SK-N-SH treated with all-trans-retinoic acid at 6 μM for 48 hours (cell line): ENCODE measurements at regions not wholly inside any gene's neighbourhood (a gene's known extent, or its start where the extent isn't known, plus 50 kb on each side); places are given as distances from the start of the nearest gene placed in this dataset.

Experiments
- ATAC-seq: fragments of 200-7000 bp; cut with Tn5 transposase; 3 replicates; pipeline ENCODE4 v1.9.1; 2020; ENCODE audit warnings: mild to moderate bottlenecking, moderate library complexity
- ARNTL ChIP-seq: fragments of 450-650 bp; formaldehyde crosslinking; IDR thresholded peaks from 2 replicates; pipeline ENCODE4 v1.5.0; 2020; ENCODE audit warnings: low read depth, mild to moderate bottlenecking, moderate library complexity, borderline replicate concordance
- BACH2 ChIP-seq: fragments of 250-450 bp; sonication (Bioruptor Pico); IDR thresholded peaks from 2 replicates; pipeline ENCODE4 v1.9.0; 2021; ENCODE audit warnings: mild to moderate bottlenecking, borderline replicate concordance
- CREB5 ChIP-seq: fragments of 250-450 bp; sonication (Bioruptor Pico); IDR thresholded peaks from 2 replicates; pipeline ENCODE4 v1.5.1; 2020; ENCODE audit warnings: low read depth, mild to moderate bottlenecking, moderate library complexity
- CSDC2 ChIP-seq: fragments of 250-450 bp; sonication (Bioruptor Pico); IDR thresholded peaks from 2 replicates; pipeline ENCODE4 v1.5.0; 2020; ENCODE audit warnings: mild to moderate bottlenecking, moderate library complexity
- CSRNP3 ChIP-seq: fragments of 250-450 bp; sonication (Bioruptor Pico); IDR thresholded peaks from 2 replicates; pipeline ENCODE4 v1.5.1; 2021; ENCODE audit warnings: mild to moderate bottlenecking, moderate library complexity
- ESRRG ChIP-seq: fragments of 250-450 bp; sonication (Bioruptor Pico); IDR thresholded peaks from 2 replicates; pipeline ENCODE4 v1.6.1; 2021; ENCODE audit warnings: mild to moderate bottlenecking
- GLIS3 ChIP-seq: fragments of 250-450 bp; sonication (Bioruptor Pico); IDR thresholded peaks from 2 replicates; pipeline ENCODE4 v1.5.0; 2020; ENCODE audit warnings: mild to moderate bottlenecking, moderate library complexity
- ISL1 ChIP-seq: fragments of 250-450 bp; sonication (Bioruptor Pico); IDR thresholded peaks from 2 replicates; pipeline ENCODE4 v2.1.2; 2022; ENCODE audit warnings: mild to moderate bottlenecking, moderate library complexity
- OSR1 ChIP-seq: fragments of 250-450 bp; sonication (Bioruptor Pico); IDR thresholded peaks from 2 replicates; pipeline ENCODE4 v1.8.0; 2022; ENCODE audit warnings: moderate library complexity, mild to moderate bottlenecking, inconsistent platforms
- PATZ1 ChIP-seq: fragments of 250-450 bp; sonication (Bioruptor Pico); IDR thresholded peaks from 2 replicates; pipeline ENCODE4 v1.8.0; 2020; ENCODE audit warnings: mild to moderate bottlenecking, moderate library complexity, borderline replicate concordance
- POU6F1 ChIP-seq: fragments of 250-450 bp; sonication (Bioruptor Pico); IDR thresholded peaks from 2 replicates; pipeline ENCODE4 v1.8.0; 2021; ENCODE audit warnings: low read depth, mild to moderate bottlenecking, moderate library complexity, borderline replicate concordance
- RARB ChIP-seq: fragments of 250-450 bp; sonication (Bioruptor Pico); IDR thresholded peaks from 2 replicates; pipeline ENCODE4 v1.8.0; 2021; ENCODE audit warnings: mild to moderate bottlenecking, moderate library complexity
- SNAI2 ChIP-seq: fragments of 250-450 bp; sonication (Bioruptor Pico); IDR thresholded peaks from 2 replicates; pipeline ENCODE4 v1.5.0; 2020; ENCODE audit warnings: mild to moderate bottlenecking, moderate library complexity
- TCF4 ChIP-seq: fragments of 250-450 bp; sonication (Bioruptor Pico); IDR thresholded peaks from 2 replicates; pipeline ENCODE4 v1.8.0; 2021; ENCODE audit warnings: mild to moderate bottlenecking, moderate library complexity, borderline replicate concordance
- TOX ChIP-seq: fragments of 250-450 bp; sonication (Bioruptor Pico); IDR thresholded peaks from 2 replicates; pipeline ENCODE4 v1.8.0; 2021; ENCODE audit warnings: mild to moderate bottlenecking, moderate library complexity, borderline replicate concordance
- TSHZ2 ChIP-seq: fragments of 250-450 bp; sonication (Bioruptor Pico); IDR thresholded peaks from 2 replicates; pipeline ENCODE4 v1.5.0; 2020; ENCODE audit warnings: mild to moderate bottlenecking, moderate library complexity
- ZC3H10 ChIP-seq: fragments of 250-450 bp; sonication (Bioruptor Pico); IDR thresholded peaks from 2 replicates; pipeline ENCODE4 v1.5.1; 2021; ENCODE audit warnings: mild to moderate bottlenecking, moderate library complexity
- ZFP3 ChIP-seq: fragments of 250-450 bp; sonication (Bioruptor Pico); IDR thresholded peaks from 2 replicates; pipeline ENCODE4 v1.5.0; 2020; ENCODE audit warnings: mild to moderate bottlenecking, moderate library complexity
- ZFP30 ChIP-seq: fragments of 450-650 bp; formaldehyde crosslinking; IDR thresholded peaks from 2 replicates; pipeline ENCODE4 v1.5.0; 2022; ENCODE audit warnings: mild to moderate bottlenecking, moderate library complexity
- ZNF565 ChIP-seq: fragments of 450-650 bp; formaldehyde crosslinking; conservative IDR thresholded peaks from 2 replicates; pipeline ENCODE4 v1.5.0; 2020; ENCODE audit warnings: low read depth, mild to moderate bottlenecking, moderate library complexity
- ZNF70 ChIP-seq: fragments of 450-650 bp; formaldehyde crosslinking; IDR thresholded peaks from 2 replicates; pipeline ENCODE4 v1.5.0; 2020; ENCODE audit warnings: mild to moderate bottlenecking, moderate library complexity
- ZNF8 ChIP-seq: fragments of 450-650 bp; formaldehyde crosslinking; IDR thresholded peaks from 2 replicates; pipeline ENCODE4 v1.5.0; 2020; ENCODE audit warnings: mild to moderate bottlenecking, moderate library complexity

GRCh38 chr6:44681761-44682160 is 294.3 kb downstream of the CDC5L start:
- peak; percentile 37; the same call in 1 of the 3 replicates for ATAC-seq

GRCh38 chr6:44682280-44682679 is 294.8 kb downstream of the CDC5L start:
- no peak for ATAC-seq
- TF ChIP-seq ZNF70 (CRISPR knock-in tag) (no peak), GLIS3 (CRISPR knock-in tag) (no peak), BACH2 (CRISPR knock-in tag) (no peak), PATZ1 (CRISPR knock-in tag) (no peak), RARB (CRISPR knock-in tag) (no peak), POU6F1 (CRISPR knock-in tag) (no peak), TSHZ2 (CRISPR knock-in tag) (no peak), TOX (CRISPR knock-in tag) (no peak), OSR1 (CRISPR knock-in tag) (no peak), CREB5 (no peak), ZNF565 (CRISPR knock-in tag) (no peak), ZC3H10 (CRISPR knock-in tag) (no peak), ZFP30 (CRISPR knock-in tag) (no peak), TCF4 (CRISPR knock-in tag) (no peak), ZNF8 (CRISPR knock-in tag) (no peak)

More at GRCh38 chr6:44681761-44682160, 294.3 kb downstream of the CDC5L start:
- TF ChIP-seq SNAI2 (no peak), ESRRG (CRISPR knock-in tag) (no peak), ZNF565 (CRISPR knock-in tag) (no peak)

- ATAC-seq: no peak
- TF ChIP-seq OSR1 (CRISPR knock-in tag): no peak
- TF ChIP-seq ZFP3 (CRISPR knock-in tag): no peak
- TF ChIP-seq SNAI2: no peak
- TF ChIP-seq TCF4 (CRISPR knock-in tag): no peak
- no peak for TF ChIP-seq CSRNP3 (CRISPR knock-in tag)
- no peak for TF ChIP-seq CREB5
- no peak for TF ChIP-seq PATZ1 (CRISPR knock-in tag)
- no peak for TF ChIP-seq CSDC2 (CRISPR knock-in tag)
- TF ChIP-seq RARB (CRISPR knock-in tag): no peak
- no peak for TF ChIP-seq ZFP30 (CRISPR knock-in tag)
- TF ChIP-seq ZNF70 (CRISPR knock-in tag): no peak
- TF ChIP-seq POU6F1 (CRISPR knock-in tag): no peak
- TF ChIP-seq ARNTL: no peak
- TF ChIP-seq TOX (CRISPR knock-in tag): no peak
- TF ChIP-seq ISL1 (CRISPR knock-in tag): no peak
- no peak for TF ChIP-seq BACH2 (CRISPR knock-in tag)
Measured at GRCh38 chr6:44682987-44683779, 295.7 kb downstream of the CDC5L start.
